Left hindlimb (tissue), 1 donor: ENCODE measurements at regions not wholly inside any gene's neighbourhood (a gene's known extent, or its start where the extent isn't known, plus 50 kb on each side); places are given as distances from the start of the nearest gene placed in this dataset.

Experiments used
- DNase-seq: peaks from one replicate; pipeline ENCODE4 v3.0.0-alpha.2; 2018

GRCh38 chr18:2336690-2337392, 234.5 kb downstream of the METTL4 start:
- no peak for DNase-seq

GRCh38 chr18:2337552-2338141, 233.7 kb downstream of the METTL4 start:
- no peak for DNase-seq

GRCh38 chr18:2338601-2339000, 232.7 kb downstream of the METTL4 start:
- no peak for DNase-seq

- DNase-seq: no peak
Observed at GRCh38 chr18:2340335-2340734, 231.0 kb downstream of the METTL4 start.

GRCh38 chr18:2348003-2348402, 223.3 kb downstream of the METTL4 start:
- DNase-seq: no peak

- DNase-seq: no peak
Observed at GRCh38 chr18:2351126-2351850, 220.0 kb downstream of the METTL4 start.

- no peak for DNase-seq
Observed at GRCh38 chr18:2354292-2354691, 217.0 kb downstream of the METTL4 start.

- DNase-seq: no peak
Observed at GRCh38 chr18:2356906-2357305, 214.4 kb downstream of the METTL4 start.

GRCh38 chr18:2360861-2361260, 210.4 kb downstream of the METTL4 start:
- DNase-seq: no peak

- DNase-seq: no peak
Observed at GRCh38 chr18:2368102-2368501, 203.2 kb downstream of the METTL4 start.

- no peak for DNase-seq
Observed at GRCh38 chr18:2376707-2377106, 194.6 kb downstream of the METTL4 start.

- DNase-seq: no peak
Observed at GRCh38 chr18:2380101-2380500, 191.2 kb downstream of the METTL4 start.

GRCh38 chr18:2381539-2381938, 189.8 kb downstream of the METTL4 start:
- DNase-seq: no peak

- DNase-seq: no peak
Observed at GRCh38 chr18:2387588-2387987, 183.7 kb downstream of the METTL4 start.

GRCh38 chr18:2390158-2390557, 181.1 kb downstream of the METTL4 start:
- no peak for DNase-seq

GRCh38 chr18:2391470-2391869, 179.8 kb downstream of the METTL4 start:
- DNase-seq: no peak

- DNase-seq: no peak
Observed at GRCh38 chr18:2392446-2392845, 178.9 kb downstream of the METTL4 start.

GRCh38 chr18:2394684-2395083, 176.6 kb downstream of the METTL4 start:
- no peak for DNase-seq

GRCh38 chr18:2395427-2396161, 175.7 kb downstream of the METTL4 start:
- DNase-seq: no peak

- no peak for DNase-seq
Observed at GRCh38 chr18:2396162-2396505, 175.2 kb downstream of the METTL4 start.

- no peak for DNase-seq
Observed at GRCh38 chr18:2400701-2401196, 170.6 kb downstream of the METTL4 start.

GRCh38 chr18:2402084-2402483, 169.2 kb downstream of the METTL4 start:
- DNase-seq: no peak

- DNase-seq: no peak
Observed at GRCh38 chr18:2406544-2406943, 164.8 kb downstream of the METTL4 start.
